H54 (cell line): ENCODE measurements at regions not wholly inside any gene's neighbourhood (a gene's known extent, or its start where the extent isn't known, plus 50 kb on each side); places are given as distances from the start of the nearest gene placed in this dataset.
A peak's percentile ranks its signal among the peaks of the same experiment; 100 is the strongest.

Experiments used
- DNase-seq: peaks from one replicate; pipeline ENCODE4 v3.0.0; 2011; ENCODE audit warnings: low spot score, mixed read lengths; ENCODE audit not compliant: insufficient read length
- FAIRE-seq: peaks from 3 replicates; lab custom pipeline; 2011; peaks lifted over from hg19 to GRCh38; lab: Jason Lieb, UNC
- POLR2A ChIP-seq: IDR thresholded peaks from 2 replicates; pipeline ENCODE4 v1.6.1; 2011; ENCODE audit warnings: low read depth, mild to moderate bottlenecking, low read length

GRCh38 chr15:98504998-98505397, 143.3 kb upstream of the IGF1R start:
- FAIRE-seq (no peak), DNase-seq (no peak)
- no peak for TF ChIP-seq POLR2A

GRCh38 chr15:98505611-98506031, 142.7 kb upstream of the IGF1R start:
- no peak for FAIRE-seq
- no peak for TF ChIP-seq POLR2A
- no peak for DNase-seq

- FAIRE-seq = no peak
- DNase-seq = no peak
- no peak for TF ChIP-seq POLR2A
Observed at GRCh38 chr15:98506172-98506571, 142.2 kb upstream of the IGF1R start.

- no peak for DNase-seq
- FAIRE-seq = no peak
- TF ChIP-seq POLR2A = no peak
Observed at GRCh38 chr15:98506711-98507110, 141.6 kb upstream of the IGF1R start.

GRCh38 chr15:98513428-98513986, 134.8 kb upstream of the IGF1R start:
- no peak for TF ChIP-seq POLR2A
- no peak for FAIRE-seq
- DNase-seq = no peak

- TF ChIP-seq POLR2A = no peak
- no peak for FAIRE-seq
Observed at GRCh38 chr15:98514034-98514622, 134.2 kb upstream of the IGF1R start.

GRCh38 chr15:98518823-98519561, 129.3 kb upstream of the IGF1R start:
- FAIRE-seq (no peak), DNase-seq (peak; percentile 36)
- no peak for TF ChIP-seq POLR2A

More at GRCh38 chr15:98514034-98514622, 134.2 kb upstream of the IGF1R start:
- DNase-seq = no peak

GRCh38 chr15:98519767-98520550, 128.4 kb upstream of the IGF1R start:
- DNase-seq (no peak), FAIRE-seq (no peak)
- no peak for TF ChIP-seq POLR2A

- no peak for TF ChIP-seq POLR2A
- no peak for DNase-seq
- no peak for FAIRE-seq
Observed at GRCh38 chr15:98522127-98522526, 126.2 kb upstream of the IGF1R start.

- no peak for TF ChIP-seq POLR2A
- no peak for DNase-seq
- no peak for FAIRE-seq
Observed at GRCh38 chr15:98523912-98524662, 124.3 kb upstream of the IGF1R start.

GRCh38 chr15:98524838-98525660, 123.3 kb upstream of the IGF1R start:
- no peak for DNase-seq
- no peak for FAIRE-seq
- TF ChIP-seq POLR2A = no peak

- no peak for TF ChIP-seq POLR2A
- DNase-seq = no peak
- no peak for FAIRE-seq
Observed at GRCh38 chr15:98525661-98526001, 122.7 kb upstream of the IGF1R start.

- DNase-seq = no peak
- no peak for FAIRE-seq
Observed at GRCh38 chr15:98526094-98526493, 122.2 kb upstream of the IGF1R start.

More at GRCh38 chr15:98526094-98526493, 122.2 kb upstream of the IGF1R start:
- TF ChIP-seq POLR2A = no peak
